BLaER1 (cell line): ENCODE measurements at regions not wholly inside any gene's neighbourhood (a gene's known extent, or its start where the extent isn't known, plus 50 kb on each side); places are given as distances from the start of the nearest gene placed in this dataset.

Experiments used
- H3K27ac ChIP-seq: shearing (Covaris generic); formaldehyde crosslinking; 2 replicates; pipeline ENCODE4 v1.8.1; 2022
- H3K27me3 ChIP-seq: shearing (Covaris generic); formaldehyde crosslinking; 2 replicates; pipeline ENCODE4 v1.8.1; 2022
- H3K36me3 ChIP-seq: shearing (Covaris generic); formaldehyde crosslinking; 2 replicates; pipeline ENCODE4 v1.8.1; 2022
- H3K4me1 ChIP-seq: shearing (Covaris generic); formaldehyde crosslinking; 2 replicates; pipeline ENCODE4 v1.8.1; 2022
- H3K4me2 ChIP-seq: shearing (Covaris generic); formaldehyde crosslinking; 2 replicates; pipeline ENCODE4 v1.8.1; 2022
- H3K4me3 ChIP-seq: shearing (Covaris generic); formaldehyde crosslinking; 2 replicates; pipeline ENCODE4 v1.8.1; 2022
- H3K9ac ChIP-seq: shearing (Covaris generic); formaldehyde crosslinking; 2 replicates; pipeline ENCODE4 v1.8.1; 2022
- H3K9me3 ChIP-seq: shearing (Covaris generic); formaldehyde crosslinking; 2 replicates; pipeline ENCODE4 v1.8.1; 2022
- H4K20me1 ChIP-seq: shearing (Covaris generic); formaldehyde crosslinking; 2 replicates; pipeline ENCODE4 v1.8.1; 2022
- Cebpa-rat ChIP-seq: shearing (Covaris generic); IDR thresholded peaks from 2 replicates; pipeline ENCODE4 v1.8.1; 2022

GRCh38 chr3:87363721-87364120 is 87.3 kb upstream of the POU1F1 start:
- Histone ChIP-seq H3K9ac (no peak overlapping the region), H3K27ac (no peak overlapping the region), H4K20me1 (no peaks in the 10 kb centered on the region), H3K9me3 (no peaks in the 10 kb centered on the region), H3K4me1 (no peaks in the 10 kb centered on the region), H3K4me2 (no peak overlapping the region), H3K27me3 (no peaks in the 10 kb centered on the region), H3K36me3 (no peaks in the 10 kb centered on the region), H3K4me3 (no peak overlapping the region)
- no peak for TF ChIP-seq Cebpa-rat

- Histone ChIP-seq H3K9me3 (no peaks in the 10 kb centered on the region), H3K27ac (no peak overlapping the region), H3K36me3 (no peaks in the 10 kb centered on the region), H3K27me3 (no peaks in the 10 kb centered on the region), H3K9ac (no peak overlapping the region), H3K4me1 (no peaks in the 10 kb centered on the region), H4K20me1 (no peaks in the 10 kb centered on the region), H3K4me2 (no peak overlapping the region), H3K4me3 (no peak overlapping the region)
- no peak for TF ChIP-seq Cebpa-rat
Observed at GRCh38 chr3:87361956-87362355, 85.6 kb upstream of the POU1F1 start.

- no peak overlapping the region for H3K4me3 ChIP-seq
- H3K4me2 ChIP-seq: no peak overlapping the region
- no peaks in the 10 kb centered on the region for H3K4me1 ChIP-seq
- H3K36me3 ChIP-seq: no peaks in the 10 kb centered on the region
- no peaks in the 10 kb centered on the region for H3K9me3 ChIP-seq
- no peaks in the 10 kb centered on the region for H3K27me3 ChIP-seq
- no peak overlapping the region for H3K9ac ChIP-seq
- no peak overlapping the region for H3K27ac ChIP-seq
- no peak for TF ChIP-seq Cebpa-rat
- no peaks in the 10 kb centered on the region for H4K20me1 ChIP-seq
Observed at GRCh38 chr3:87361271-87361670, 84.9 kb upstream of the POU1F1 start.

- TF ChIP-seq Cebpa-rat: no peak
- Histone ChIP-seq H3K9me3 (peaks cover 9% of the 10 kb centered on the region), H3K27ac (no peak overlapping the region)
Observed at GRCh38 chr3:87359826-87360225, 83.4 kb upstream of the POU1F1 start.

GRCh38 chr3:87359025-87359424 is 82.6 kb upstream of the POU1F1 start:
- Histone ChIP-seq H3K36me3 (no peaks in the 10 kb centered on the region), H3K9ac (no peak overlapping the region), H3K4me3 (no peak overlapping the region), H3K9me3 (peaks cover 9% of the 10 kb centered on the region), H3K27me3 (no peaks in the 10 kb centered on the region), H4K20me1 (no peaks in the 10 kb centered on the region), H3K27ac (no peak overlapping the region), H3K4me2 (no peak overlapping the region), H3K4me1 (no peaks in the 10 kb centered on the region)
- TF ChIP-seq Cebpa-rat: no peak

More at GRCh38 chr3:87359826-87360225, 83.4 kb upstream of the POU1F1 start:
- Histone ChIP-seq H3K27me3 (no peaks in the 10 kb centered on the region), H3K4me1 (no peaks in the 10 kb centered on the region), H3K4me2 (no peak overlapping the region), H3K36me3 (no peaks in the 10 kb centered on the region), H3K9ac (no peak overlapping the region), H4K20me1 (no peaks in the 10 kb centered on the region), H3K4me3 (no peak overlapping the region)

GRCh38 chr3:87358066-87358465 is 81.7 kb upstream of the POU1F1 start:
- no peaks in the 10 kb centered on the region; the same call in 1 of the 2 replicates for H4K20me1 ChIP-seq
- H3K27me3 ChIP-seq: no peaks in the 10 kb centered on the region
- H3K4me1 ChIP-seq: no peaks in the 10 kb centered on the region
- H3K9me3 ChIP-seq: peaks cover 9% of the 10 kb centered on the region
- no peak overlapping the region for H3K27ac ChIP-seq
- no peak for TF ChIP-seq Cebpa-rat
- no peak overlapping the region for H3K4me3 ChIP-seq
- H3K9ac ChIP-seq: no peak overlapping the region
- H3K4me2 ChIP-seq: no peak overlapping the region
- H3K36me3 ChIP-seq: no peaks in the 10 kb centered on the region

GRCh38 chr3:87354398-87354797 is 78.0 kb upstream of the POU1F1 start:
- Histone ChIP-seq H4K20me1 (no peaks in the 10 kb centered on the region; the same call in 1 of the 2 replicates), H3K4me1 (no peaks in the 10 kb centered on the region), H3K27me3 (no peaks in the 10 kb centered on the region), H3K27ac (no peak overlapping the region), H3K4me2 (no peak overlapping the region), H3K9ac (no peak overlapping the region), H3K36me3 (no peaks in the 10 kb centered on the region), H3K4me3 (no peak overlapping the region), H3K9me3 (peaks cover 9% of the 10 kb centered on the region)
- no peak for TF ChIP-seq Cebpa-rat

- Histone ChIP-seq H3K9ac (no peak overlapping the region), H3K4me1 (no peaks in the 10 kb centered on the region), H4K20me1 (no peaks in the 10 kb centered on the region; the same call in 1 of the 2 replicates), H3K36me3 (no peaks in the 10 kb centered on the region), H3K4me3 (no peak overlapping the region), H3K27ac (no peak overlapping the region), H3K9me3 (peaks cover 9% of the 10 kb centered on the region), H3K27me3 (no peaks in the 10 kb centered on the region), H3K4me2 (no peak overlapping the region)
- no peak for TF ChIP-seq Cebpa-rat
Observed at GRCh38 chr3:87351937-87352336, 75.6 kb upstream of the POU1F1 start.

- Histone ChIP-seq H3K36me3 (no peaks in the 10 kb centered on the region), H3K4me2 (no peak overlapping the region), H4K20me1 (no peaks in the 10 kb centered on the region; the same call in 1 of the 2 replicates), H3K9me3 (peaks cover 3% of the 10 kb centered on the region), H3K9ac (no peak overlapping the region), H3K4me3 (no peak overlapping the region), H3K27me3 (no peaks in the 10 kb centered on the region), H3K4me1 (no peaks in the 10 kb centered on the region), H3K27ac (no peak overlapping the region)
- TF ChIP-seq Cebpa-rat: no peak
Observed at GRCh38 chr3:87350367-87351199, 74.2 kb upstream of the POU1F1 start.

- Histone ChIP-seq H4K20me1 (no peaks in the 10 kb centered on the region; the same call in 1 of the 2 replicates), H3K9ac (no peak overlapping the region), H3K36me3 (no peaks in the 10 kb centered on the region), H3K4me1 (no peaks in the 10 kb centered on the region), H3K9me3 (no peaks in the 10 kb centered on the region), H3K27ac (no peak overlapping the region), H3K4me2 (no peak overlapping the region), H3K27me3 (no peaks in the 10 kb centered on the region), H3K4me3 (no peak overlapping the region)
- no peak for TF ChIP-seq Cebpa-rat
Observed at GRCh38 chr3:87349833-87350232, 73.4 kb upstream of the POU1F1 start.
